ENCODE measurements at regions not wholly inside any gene's neighbourhood (a gene's known extent, or its start where the extent isn't known, plus 50 kb on each side); places are given as distances from the start of the nearest gene placed in this dataset.

DNA sequence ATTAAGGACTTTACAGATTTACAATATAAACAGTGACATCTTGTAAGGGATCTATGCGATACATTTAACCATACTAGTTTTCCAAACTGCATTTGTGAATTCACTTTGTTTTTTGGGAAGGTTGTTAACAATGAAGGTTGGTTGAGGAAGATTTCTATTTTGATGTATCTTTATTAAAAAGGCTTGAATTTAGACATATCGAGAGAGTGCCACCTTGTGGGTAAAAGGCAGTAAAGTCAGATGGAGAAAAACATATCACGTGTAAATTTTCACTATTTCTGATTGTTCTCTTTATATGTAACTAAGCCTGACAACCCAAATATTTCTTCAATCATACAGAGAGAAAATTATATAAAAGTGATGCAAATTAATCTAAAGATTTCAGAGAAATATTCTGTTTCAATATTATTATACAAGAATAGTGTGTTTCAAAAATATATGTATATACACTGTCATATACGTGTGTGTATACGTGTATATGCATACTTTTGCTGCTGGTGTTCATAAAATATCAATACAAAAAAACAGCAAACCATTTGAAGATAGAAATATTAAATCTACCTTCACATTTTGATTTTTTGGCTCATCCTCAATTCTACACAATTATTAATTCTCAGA, 988.6 kb downstream of the SORCS1 start:
- DNase-seq, result no peak

- DNase-seq, result no peak
Observed at GRCh38 chr10:106173838-106174237, 990.7 kb downstream of the SORCS1 start.

DNA sequence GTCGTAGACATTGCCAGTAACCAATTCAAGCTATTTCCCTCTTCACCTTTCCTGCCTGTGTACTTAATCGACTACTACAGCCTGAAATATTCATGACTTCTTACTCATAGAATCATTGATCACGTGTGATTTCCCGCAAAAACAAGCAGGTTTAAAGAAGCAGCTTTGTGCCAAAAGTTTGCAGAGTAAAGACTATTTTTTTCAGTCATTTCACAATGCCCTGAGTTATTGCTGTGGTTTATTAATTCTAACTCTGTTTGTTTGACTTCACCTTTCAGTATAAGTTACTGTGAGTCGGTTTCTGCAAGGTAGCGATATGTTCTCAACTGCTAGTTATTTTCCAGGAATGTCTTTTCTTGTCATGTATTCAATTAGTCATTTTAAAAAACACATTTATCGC, 995.3 kb downstream of the SORCS1 start:
- DNase-seq, result no peak

DNA sequence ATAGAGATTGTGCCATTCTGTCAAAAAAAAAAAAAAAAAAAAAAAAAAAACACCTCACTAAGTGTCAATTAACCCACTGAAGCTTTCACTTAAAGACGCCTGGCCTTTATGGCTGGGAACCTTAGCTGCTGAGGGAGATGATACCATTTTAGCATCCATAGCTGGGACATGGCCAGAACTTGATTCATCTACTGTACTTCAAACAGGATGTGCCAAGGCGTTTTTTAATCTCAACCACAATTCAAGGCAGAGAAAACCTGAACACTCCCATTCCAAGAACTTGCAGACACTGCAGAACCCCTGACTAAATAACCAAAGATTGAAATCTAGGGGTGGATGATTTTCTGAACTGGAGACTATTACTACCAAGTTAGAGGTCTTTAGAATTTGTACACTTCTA, 996.6 kb downstream of the SORCS1 start:
- no peak for DNase-seq

GRCh38 chr10:106158241-106158640, 1006.3 kb downstream of the SORCS1 start:
- no peak for DNase-seq

DNA sequence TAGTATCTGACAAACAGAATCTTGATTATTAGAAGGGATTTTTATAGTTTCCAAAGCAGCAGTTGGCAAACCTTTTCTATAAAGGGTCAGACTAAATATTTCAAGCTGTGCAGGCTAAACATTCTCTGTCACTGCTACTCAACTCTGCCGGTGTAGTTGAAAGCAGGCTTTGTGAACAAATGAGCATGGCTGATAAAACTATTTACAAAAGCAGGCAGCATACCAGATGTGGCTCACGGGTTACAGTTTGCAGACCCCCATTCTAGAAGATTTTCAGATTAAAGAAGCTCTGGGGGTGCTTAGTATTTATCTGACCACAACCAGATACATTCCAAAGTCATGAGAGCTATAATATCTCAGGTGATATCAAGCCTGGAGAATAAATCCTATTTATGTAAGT, 1017.5 kb downstream of the SORCS1 start:
- no peak for DNase-seq

DNA sequence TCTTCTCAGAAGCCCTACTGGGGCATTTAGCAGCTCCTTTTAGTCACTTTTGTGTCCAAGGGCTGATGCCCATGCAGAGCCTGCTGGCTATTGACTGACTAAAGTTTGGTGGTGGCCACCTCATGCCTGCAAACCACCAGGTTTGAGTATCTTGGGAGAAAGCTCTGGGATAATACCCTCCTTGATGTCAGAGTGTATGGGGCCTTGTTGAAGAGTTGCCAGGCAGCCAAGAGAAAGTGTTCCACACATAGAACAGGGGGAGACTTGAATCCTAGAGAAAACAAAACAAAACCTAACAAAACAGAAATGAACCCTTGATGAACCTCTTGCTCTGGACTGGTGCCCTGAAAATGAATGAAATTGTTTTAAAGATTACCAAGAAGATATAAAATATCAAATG, 1024.6 kb downstream of the SORCS1 start:
- no peak for DNase-seq

GRCh38 chr10:106136175-106136574, 1028.3 kb downstream of the SORCS1 start:
- DNase-seq, result no peak

DNA sequence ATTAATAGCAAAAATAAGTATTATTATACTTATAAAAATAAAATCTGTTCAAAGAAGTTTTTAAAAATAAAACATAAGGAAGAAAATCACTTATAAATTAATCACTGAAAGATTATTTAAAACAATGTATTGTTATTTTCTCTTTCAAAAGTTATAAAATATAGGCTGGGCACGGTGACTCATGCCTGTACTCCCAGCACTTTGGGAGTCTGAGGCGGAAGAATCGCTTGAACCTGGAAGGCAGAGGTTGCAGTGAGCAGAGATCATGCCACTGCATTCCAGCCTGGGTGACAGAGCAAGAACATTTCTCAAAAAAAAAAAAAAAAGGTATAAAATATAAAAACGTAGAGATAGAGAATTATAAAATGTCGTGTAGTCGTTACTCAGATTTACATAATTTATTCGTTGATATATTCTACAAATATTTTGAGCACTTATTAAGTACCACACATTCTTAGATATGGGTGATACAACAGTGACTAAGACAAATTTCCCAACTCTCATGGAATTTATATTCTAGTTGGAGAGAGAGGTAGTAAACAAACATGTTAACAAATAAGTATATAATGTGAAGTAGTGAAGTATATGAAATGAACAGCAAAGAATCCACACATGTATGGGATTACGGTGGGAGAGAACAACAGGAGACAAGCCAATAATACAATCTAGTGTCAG, 1030.0 kb downstream of the SORCS1 start:
- no peak for DNase-seq

DNA sequence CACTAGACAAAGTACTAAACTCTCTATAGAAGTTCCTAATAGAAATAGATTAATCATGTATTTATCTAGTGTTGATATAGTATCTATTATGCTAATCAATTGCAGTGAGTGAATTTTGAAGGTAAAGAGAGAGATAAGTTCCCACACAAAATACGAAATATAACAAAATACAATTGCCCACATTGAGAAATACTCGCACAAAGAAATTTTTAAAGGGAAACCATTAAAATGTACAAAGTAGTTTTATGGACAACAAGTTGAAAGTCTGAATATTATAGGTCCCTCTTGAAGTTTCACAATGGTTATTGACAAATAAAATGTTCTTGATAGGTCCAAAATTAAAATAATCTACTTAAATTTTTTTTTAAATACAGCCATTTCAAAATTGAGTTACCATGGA, 1031.1 kb downstream of the SORCS1 start:
- DNase-seq, result no peak

GRCh38 chr10:106132956-106133355, 1031.5 kb downstream of the SORCS1 start:
- DNase-seq, result no peak

GRCh38 chr10:106114656-106115186, 1049.8 kb downstream of the SORCS1 start:
- no peak for DNase-seq

- no peak for DNase-seq
Observed at GRCh38 chr10:106111246-106111645, 1053.3 kb downstream of the SORCS1 start.

- no peak for DNase-seq
Observed at GRCh38 chr10:106107706-106108105, 1056.8 kb downstream of the SORCS1 start.

DNA sequence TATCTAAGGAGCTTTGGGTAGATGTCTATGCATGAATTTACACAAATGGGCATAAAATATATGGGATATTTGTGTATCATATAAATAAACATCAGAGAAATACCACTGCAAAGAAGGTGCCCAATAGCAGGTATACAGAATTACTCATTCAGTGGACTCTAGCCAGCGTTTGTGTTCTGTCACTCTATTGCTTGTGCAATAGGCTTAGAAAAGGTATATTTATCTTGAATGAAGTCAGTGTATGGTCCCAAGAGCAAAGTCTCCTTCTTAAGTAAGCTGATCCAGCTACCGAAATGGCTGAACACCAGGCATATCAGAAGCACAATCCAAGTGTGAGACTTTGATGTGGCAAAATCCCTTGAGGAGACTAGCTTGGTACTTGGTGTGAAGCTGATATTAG, 1058.4 kb downstream of the SORCS1 start:
- DNase-seq, result no peak

DNA sequence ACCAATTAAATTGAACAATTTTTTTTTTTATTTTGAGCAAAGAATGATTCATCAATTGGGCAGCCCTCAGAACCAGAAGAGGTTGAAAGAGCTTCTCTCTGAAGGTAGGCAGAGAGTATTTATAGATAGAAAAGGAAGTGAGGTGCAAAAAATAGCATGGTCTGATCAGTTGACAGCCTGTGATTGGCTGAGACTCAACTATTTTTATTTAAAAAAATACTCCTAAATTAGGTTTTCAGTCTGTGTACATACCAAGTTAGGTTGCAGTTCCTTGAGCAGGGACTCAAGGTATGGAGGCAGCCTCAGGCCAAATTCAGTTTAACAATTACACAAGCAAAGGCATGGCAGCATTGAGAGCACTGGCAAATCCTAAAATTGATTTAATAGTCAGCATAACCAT, 1074.7 kb downstream of the SORCS1 start:
- DNase-seq, result no peak

GRCh38 chr10:106086391-106086790, 1078.1 kb downstream of the SORCS1 start:
- DNase-seq, result no peak

DNA sequence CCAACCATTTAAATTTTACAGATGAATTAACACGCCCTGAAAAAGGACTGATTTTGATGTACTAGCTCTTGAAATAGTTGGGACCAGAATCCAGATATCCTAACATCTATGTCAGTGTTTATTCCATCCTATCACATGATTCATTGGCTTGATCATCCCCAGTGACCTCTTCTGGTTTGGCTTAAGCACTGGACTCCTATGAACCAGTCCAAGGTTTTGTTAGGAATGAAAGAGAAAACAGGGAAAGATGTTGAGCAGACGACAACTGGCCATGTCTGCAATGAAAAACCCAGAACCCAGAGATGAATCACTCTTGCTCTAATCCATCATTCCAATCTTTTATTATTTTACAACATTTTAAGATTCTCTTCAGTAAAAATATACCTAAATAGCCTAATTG, 1080.9 kb downstream of the SORCS1 start:
- no peak for DNase-seq

DNA sequence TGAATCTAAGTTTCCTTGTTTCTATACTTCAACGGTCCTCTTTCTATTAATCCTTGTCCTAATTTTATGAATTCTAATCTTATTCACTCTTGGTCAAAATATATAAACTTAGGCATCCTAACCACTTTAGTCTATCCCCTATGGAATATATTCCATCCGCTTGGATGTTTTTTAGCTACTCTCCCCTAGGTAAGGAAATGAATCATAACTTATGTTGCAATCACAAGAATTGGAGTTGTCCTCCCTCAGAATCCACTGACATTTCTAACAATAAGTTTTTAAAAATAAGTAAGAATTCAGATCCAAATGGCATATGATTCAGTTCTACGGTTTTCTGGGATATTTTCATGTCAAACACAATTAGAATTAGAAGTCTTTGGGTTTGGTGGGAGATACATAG, 1081.6 kb downstream of the SORCS1 start:
- DNase-seq, result no peak

DNA sequence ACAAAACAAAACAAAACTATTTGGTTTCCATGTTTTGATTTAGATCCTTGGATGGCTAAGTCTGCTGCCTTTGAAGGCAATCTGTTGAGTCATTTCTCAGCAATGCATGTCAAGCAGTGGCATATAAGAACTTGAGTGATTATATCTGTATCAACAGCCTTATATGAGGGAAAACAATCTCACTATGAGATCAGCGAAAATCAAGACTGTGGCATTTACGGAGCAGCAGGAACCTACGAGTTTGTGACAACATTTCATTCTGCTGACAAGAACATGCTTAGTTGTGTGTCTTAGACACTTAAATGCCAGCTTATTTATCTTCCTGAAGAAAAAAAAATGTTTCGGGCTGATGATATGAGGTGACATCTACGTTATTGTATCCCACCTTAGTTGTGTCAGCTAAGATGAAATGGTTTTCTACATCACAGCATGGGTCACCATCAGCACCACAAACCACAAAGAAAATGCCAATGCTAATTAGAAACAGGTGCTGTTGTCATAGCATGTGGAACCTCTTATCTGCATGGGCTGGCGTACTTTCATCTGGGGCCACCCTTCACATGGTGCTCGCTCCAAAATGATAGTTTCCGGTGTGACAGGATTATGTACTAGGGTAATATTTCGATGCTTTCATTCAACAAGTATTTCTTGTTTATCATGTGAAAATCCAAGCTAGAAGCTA, 1085.5 kb downstream of the SORCS1 start:
- no peak for DNase-seq

- no peak for DNase-seq
Observed at GRCh38 chr10:106076496-106076895, 1088.0 kb downstream of the SORCS1 start.

DNA sequence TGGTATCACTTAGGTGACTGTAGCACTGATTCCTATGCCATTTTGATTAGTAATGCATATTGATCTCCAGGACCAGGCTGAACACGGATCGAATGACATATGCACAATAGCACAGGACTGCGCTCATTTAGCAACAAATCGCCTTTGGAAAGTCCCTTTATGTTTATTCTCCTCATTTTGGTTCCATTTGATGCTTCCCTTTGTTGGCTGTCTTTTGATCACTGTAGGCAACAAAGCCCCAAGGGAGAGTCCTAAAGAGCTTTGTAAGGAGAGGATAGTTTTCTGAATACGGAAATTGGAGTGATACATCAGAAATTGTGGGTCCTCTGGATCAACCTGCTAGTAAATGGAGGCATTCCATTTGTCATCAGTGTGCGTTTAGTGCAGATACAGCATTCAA, 1111.4 kb downstream of the SORCS1 start:
- no peak for DNase-seq

DNA sequence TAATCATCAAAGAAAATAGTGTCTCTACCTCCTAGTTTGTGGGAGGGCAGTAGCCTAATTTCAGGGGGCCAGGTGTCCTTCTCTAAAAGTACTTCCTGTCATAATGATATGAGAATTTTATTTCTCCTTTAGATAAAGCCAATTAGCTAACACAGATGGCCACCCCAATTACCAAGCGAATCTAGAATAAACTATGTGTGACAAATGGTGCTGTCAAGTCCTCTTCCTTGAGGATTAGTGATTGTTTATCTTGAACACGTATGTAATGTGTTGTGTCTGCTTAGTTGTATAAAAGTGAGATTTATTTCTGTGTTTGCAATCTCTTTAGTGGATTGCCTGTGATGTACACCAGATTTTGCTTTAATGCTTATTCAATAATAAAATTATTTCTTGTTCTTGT, 1120.0 kb downstream of the SORCS1 start:
- no peak for DNase-seq

GRCh38 chr10:106043863-106044262, 1120.6 kb downstream of the SORCS1 start:
- DNase-seq, result no peak
